ENCODE measurements at regions not wholly inside any gene's neighbourhood (a gene's known extent, or its start where the extent isn't known, plus 50 kb on each side); places are given as distances from the start of the nearest gene placed in this dataset.

- DNase-seq, result no peak
Observed at GRCh38 chr4:180103794-180104193, 2139.4 kb upstream of the TENM3 start.

DNA sequence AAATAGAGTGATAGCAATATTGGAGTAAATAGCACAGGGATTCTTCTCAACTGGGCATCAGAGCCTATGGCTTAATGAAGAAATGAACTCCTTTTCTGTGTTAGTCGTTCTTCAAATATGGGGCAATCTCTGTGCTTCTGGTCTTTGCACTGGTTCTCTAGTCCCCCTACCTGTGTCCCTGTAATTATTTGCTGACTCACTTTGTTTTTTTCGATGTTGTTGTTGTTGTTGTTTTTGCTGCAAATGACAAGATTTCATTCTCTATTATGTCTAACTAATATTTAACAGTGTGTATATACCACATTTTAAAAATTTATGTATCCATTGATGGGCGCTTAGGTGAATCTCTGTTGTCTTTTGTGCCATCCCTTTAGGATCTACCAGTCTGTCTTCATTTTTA is 2137.8 kb upstream of the TENM3 start:
- no peak for DNase-seq

DNA sequence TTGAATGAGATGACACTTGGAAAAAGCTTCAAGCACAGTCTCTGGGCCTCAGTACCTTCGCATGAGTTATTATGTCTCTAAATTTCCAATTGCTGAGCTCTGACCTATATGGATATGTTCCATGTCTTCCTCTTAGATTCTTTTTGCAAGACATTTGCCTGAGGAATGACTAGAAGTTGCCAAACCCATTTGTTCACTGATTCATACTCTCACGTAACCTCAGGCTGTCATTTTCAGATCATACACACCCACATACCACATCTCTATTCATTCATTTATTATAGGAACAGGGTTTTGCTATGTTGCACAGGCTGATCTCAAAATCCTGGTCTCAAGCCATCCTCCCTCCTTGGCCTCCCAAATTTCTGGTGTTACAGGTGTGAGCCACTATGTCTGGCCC is 2137.1 kb upstream of the TENM3 start:
- DNase-seq, result no peak

- no peak for DNase-seq
Observed at GRCh38 chr4:180106997-180107396, 2136.2 kb upstream of the TENM3 start.

DNA sequence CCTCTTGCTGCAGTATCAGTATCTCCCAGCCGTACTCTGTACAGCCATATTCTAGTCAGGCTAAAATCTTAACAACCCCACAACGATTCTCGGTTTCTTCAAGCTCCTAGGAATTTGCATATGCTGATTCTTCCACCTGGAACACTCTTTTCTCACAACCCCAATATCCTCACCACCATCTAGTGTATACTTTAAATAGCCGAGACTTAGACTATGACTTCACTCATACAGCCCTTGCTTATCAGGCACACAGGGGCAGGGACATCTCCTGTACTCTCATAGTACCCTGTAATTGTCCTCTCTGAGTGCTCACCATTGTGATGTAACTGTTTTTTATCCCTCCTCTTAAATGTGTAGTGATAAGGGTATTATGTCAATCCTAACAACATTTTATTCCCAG is 2126.4 kb upstream of the TENM3 start:
- DNase-seq, result no peak

- DNase-seq, result no peak
Observed at GRCh38 chr4:180120068-180120467, 2123.1 kb upstream of the TENM3 start.

DNA sequence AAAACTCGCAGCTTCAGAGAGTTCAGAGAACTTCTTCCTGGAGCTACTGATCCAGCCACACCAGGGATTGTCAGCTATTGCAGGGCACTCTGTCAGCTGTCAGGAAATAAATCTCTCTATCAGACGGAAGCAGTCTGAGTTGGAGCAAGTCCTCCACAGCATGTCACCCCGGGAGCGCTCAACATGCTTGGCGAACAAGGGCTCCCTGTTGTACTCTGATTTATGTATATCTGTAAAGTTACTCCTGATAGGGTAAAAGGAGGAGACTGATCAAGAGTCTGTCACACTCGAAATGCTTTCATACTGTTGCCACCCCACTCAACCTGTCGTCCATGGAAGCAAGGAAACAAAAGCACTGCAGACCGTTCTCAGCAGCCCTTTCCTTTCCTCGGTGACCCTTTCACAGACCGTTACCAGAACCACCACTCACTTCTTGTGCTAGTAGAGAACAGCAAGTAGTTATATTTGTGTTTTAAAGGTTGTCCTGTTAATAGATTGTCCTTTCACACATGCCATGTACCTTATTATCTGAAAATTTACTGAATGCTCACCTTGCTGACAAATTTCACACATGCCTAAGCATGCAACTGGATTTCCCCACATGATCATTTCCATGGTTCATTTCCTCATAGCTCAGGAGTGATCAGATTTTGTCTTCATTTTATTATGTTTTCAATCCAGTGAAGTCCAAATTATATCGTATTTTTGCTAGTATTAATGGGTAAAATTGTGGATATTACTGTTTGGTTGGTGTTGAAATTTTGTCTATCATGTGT is 2108.9 kb upstream of the TENM3 start:
- no peak for DNase-seq

- DNase-seq, result no peak
Observed at GRCh38 chr4:180141734-180142133, 2101.5 kb upstream of the TENM3 start.

DNA sequence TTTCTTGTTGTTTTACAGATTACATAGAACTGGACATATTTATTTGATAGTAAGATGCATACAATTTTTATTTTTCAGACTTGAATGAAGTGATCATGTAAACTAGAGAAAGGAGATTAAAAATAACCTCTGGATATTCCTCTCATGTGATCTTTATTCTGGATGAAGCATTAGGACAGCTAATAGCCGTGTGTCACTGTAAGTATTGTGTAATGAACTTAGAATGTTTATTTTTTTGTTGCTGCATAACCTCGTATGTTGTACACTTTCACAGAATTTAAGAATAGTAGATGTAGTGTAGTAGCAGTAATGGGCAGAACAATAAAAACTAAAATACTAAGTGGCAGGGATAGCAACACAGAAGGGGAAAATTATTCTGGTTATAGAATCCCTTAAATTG is 2094.5 kb upstream of the TENM3 start:
- no peak for DNase-seq

GRCh38 chr4:180150818-180151217 is 2092.4 kb upstream of the TENM3 start:
- DNase-seq, result no peak

GRCh38 chr4:180152831-180153230 is 2090.4 kb upstream of the TENM3 start:
- DNase-seq, result no peak

- DNase-seq, result no peak
Observed at GRCh38 chr4:180153587-180153986, 2089.6 kb upstream of the TENM3 start.

GRCh38 chr4:180156684-180157083 is 2086.5 kb upstream of the TENM3 start:
- DNase-seq, result no peak

DNA sequence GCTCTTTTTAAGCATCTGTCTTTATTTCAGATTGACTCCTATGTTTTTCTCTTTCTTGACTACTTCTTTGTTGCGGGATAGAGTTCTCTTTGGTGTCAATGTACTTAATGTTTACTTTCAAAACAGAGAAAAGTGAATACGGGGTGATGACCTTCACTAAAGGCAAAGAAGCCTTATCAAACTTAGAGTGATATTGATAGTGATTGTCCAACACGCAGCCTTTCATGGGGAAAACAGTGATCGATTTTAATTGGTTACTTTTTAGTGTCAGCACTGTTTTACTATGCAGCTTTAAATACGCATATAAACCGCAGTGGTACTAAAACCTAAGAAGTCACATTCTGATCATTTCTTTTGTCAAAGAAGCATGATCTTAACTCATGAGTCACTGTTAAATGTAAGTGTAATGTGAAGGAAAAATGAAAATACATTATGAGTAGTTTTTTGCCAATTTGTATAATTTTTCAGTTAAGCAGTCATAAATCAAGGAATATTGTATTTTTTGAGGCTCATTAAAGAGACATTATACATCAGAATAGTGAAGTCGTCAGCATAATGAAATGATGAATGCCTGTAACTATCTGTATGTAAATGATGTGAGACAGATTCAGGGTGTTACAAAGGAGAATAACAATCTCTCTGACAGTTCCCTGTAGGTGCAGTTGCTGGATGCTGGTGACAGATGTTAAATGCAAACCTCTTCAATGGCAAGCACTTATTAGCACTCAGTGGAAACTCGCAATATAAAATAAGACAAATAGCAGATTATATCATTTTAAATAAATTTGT is 2082.8 kb upstream of the TENM3 start:
- DNase-seq, result no peak

DNA sequence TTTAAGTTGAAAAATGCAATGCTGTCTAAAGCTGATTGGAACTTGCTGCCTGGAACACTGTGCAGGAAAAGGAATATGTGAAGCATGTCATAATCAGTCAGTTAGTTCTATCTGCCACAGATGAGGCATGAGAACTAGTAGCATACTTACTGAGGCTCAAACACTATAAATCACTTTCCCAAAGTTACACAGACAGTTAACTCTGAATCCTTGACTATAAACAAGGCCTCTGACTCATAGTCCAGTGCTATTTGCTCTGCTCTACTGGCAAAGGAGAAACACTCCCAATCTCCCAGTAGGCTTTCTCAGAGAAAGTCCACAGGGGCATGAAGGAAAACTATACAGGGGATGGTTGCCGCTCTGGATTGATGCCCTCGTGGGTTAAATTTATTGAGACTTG is 2078.4 kb upstream of the TENM3 start:
- DNase-seq, result no peak

DNA sequence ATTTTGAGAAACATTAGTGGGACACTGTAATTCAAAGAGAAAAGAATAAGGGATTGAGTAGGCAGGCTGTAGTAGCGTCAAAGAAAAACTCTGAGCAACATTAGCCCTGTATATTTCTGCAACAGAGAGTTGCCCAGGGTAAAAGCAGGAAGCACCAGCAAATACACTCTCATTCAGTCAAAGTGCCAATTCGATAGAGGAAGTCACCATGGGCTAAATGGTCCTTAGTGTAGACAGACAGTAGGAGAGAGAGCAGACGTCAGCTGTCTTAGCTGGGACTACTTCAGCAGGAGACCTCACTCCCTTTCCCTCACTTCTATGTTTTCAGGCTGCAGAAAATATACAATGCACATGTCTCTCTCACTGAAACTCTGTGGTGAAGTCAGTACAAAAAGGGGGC is 2073.8 kb upstream of the TENM3 start:
- DNase-seq, result no peak

DNA sequence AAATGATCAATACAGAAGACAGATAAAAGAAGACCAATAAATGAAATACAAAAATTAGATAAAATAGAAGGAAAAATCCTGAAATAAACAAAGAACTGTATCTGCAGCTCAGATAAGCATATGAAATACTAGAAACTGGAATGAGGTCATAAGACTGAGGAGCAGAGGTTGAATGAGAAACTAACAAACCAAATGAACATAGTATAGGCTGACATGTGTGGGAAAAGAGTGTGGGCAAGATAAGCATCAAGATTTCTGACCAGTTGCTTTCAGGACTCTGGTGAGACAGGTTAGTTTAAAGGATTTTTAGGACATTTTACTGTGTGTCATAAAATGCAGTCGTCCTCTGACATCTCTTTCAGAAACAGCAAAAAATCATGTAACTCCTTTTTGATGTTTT is 2073.2 kb upstream of the TENM3 start:
- no peak for DNase-seq

DNA sequence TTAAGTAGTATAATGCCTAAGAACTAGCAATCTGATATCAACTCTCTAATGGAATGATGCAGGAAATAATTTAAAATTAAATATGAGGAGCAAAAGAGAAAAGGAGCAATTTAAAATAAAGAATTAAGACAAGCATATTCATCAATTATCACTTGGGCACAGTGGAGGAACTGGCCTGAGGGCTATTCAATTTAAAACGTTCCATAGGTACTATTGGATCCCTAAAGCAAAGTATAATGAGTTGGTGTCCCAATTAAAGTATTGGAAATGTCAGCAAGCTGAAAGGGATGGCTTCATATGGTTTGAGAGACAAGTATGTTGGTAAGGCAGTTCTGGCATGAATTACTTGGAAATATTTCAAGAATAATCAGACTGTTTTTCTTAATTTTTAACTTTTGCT is 2064.1 kb upstream of the TENM3 start:
- DNase-seq, result no peak

- no peak for DNase-seq
Observed at GRCh38 chr4:180189666-180190065, 2053.5 kb upstream of the TENM3 start.

DNA sequence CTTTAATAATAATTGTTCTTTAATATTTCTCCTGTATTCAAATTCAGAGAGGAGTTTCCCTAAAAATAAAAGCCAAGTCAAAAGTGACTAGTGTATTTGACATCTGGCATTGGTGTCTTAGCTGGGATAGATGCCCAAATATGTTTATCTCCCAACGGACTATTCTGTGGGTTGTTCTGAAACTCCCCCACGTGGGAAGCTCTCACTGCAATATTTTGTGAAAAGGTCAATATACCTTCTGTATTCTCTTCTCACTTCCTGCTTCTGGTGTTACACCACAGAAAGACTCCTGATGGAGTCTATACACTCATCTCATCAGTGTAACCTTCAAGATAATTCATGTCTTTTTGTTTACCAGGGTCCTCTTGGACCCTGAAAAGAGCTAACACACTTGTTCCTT is 2052.8 kb upstream of the TENM3 start:
- DNase-seq, result no peak

DNA sequence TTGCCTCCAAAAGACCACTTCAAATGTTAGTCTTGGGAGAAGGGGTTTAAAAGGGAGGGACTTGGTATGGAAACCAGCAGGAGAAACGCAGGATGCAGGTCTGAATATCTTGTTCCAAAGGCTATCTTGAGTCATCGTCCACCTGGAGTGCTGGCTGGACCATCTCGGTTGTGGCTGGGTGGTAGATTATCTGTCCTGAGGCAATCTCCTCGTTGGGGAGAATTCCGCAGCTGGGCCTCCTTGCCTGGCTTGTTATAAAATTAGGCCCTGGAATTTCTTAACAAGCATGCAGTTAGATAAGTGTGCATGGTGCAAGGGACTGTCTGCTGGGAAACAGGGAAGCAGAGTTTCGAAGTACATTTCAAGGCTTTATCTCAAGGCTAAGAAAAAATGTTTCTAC is 2045.7 kb upstream of the TENM3 start:
- DNase-seq, result no peak

GRCh38 chr4:180203349-180203748 is 2039.9 kb upstream of the TENM3 start:
- DNase-seq, result no peak

- DNase-seq, result no peak
Observed at GRCh38 chr4:180205276-180205675, 2037.9 kb upstream of the TENM3 start.

- no peak for DNase-seq
Observed at GRCh38 chr4:180207921-180208320, 2035.3 kb upstream of the TENM3 start.

DNA sequence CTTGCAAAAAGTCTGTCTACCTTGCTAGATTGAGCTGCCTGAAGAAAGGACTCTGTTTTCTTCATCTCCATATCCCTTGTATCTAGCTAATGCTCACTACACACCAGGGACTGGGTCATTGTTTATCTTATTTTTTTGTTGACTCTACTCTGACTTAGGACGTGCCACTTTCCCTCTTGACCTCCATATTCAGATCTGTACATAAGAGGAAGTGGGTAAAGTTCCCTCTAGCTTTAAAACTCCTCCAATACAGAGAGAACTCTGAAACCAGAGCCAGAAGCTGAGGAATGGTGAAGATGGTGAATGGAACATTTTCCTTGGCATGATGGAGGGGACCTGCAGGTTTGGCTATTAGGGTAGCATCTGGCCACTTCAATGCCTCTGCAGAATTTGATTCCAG is 2026.1 kb upstream of the TENM3 start:
- DNase-seq, result no peak

Measured in bone marrow (tissue), 2 donors.